HL-60 (cell line): ENCODE measurements at regions not wholly inside any gene's neighbourhood (a gene's known extent, or its start where the extent isn't known, plus 50 kb on each side); places are given as distances from the start of the nearest gene placed in this dataset.

Experiments used
- DNase-seq, 2 experiments: peaks; one replicate each; pipeline ENCODE4 v3.0.0-alpha.2; 2010 to 2020; ENCODE audit warnings: low read depth in 1 of 2, low spot score in 1 of 2
- H3K27ac ChIP-seq: fragments of 250-450 bp; sonication (Bioruptor Pico); replicated peaks from 2 replicates; pipeline ENCODE4 v1.5.1; 2020; ENCODE audit warnings: mild to moderate bottlenecking, moderate library complexity
- H3K27me3 ChIP-seq: fragments of 250-450 bp; sonication (Bioruptor Pico); 2 replicates; pipeline ENCODE4 v1.5.1; 2021; ENCODE audit warnings: mild to moderate bottlenecking, moderate library complexity; ENCODE audit not compliant: insufficient read depth, poor library complexity, severe bottlenecking
- H3K4me3 ChIP-seq: replicated peaks from 2 replicates; pipeline ENCODE4 v1.5.1; 2011; ENCODE audit warnings: mild to moderate bottlenecking, control low read depth, low read length; ENCODE audit not compliant: insufficient read depth
- GABPA ChIP-seq: IDR thresholded peaks from 2 replicates; pipeline ENCODE4 v1.6.1; 2012; ENCODE audit warnings: low read depth
- POLR2AphosphoS5 ChIP-seq: IDR thresholded peaks from 2 replicates; pipeline ENCODE4 v1.6.1; 2012; ENCODE audit warnings: low read depth
- SPI1 ChIP-seq: IDR thresholded peaks from 2 replicates; pipeline ENCODE4 v1.6.1; 2012; ENCODE audit warnings: low read depth, mild to moderate bottlenecking, borderline replicate concordance
- TF ChIP-seq, protein P1 (sequence below): IDR thresholded peaks from one replicate; pipeline ENCODE4 v1.5.1; 2011; ENCODE audit warnings: low read length, control low read depth, inconsistent platforms; ENCODE audit not compliant: insufficient read depth
- TF ChIP-seq, protein P2 (sequence below): IDR thresholded peaks from 2 replicates; pipeline ENCODE4 v1.6.1; 2012; ENCODE audit warnings: low read depth; ENCODE audit not compliant: insufficient replicate concordance

DNA sequence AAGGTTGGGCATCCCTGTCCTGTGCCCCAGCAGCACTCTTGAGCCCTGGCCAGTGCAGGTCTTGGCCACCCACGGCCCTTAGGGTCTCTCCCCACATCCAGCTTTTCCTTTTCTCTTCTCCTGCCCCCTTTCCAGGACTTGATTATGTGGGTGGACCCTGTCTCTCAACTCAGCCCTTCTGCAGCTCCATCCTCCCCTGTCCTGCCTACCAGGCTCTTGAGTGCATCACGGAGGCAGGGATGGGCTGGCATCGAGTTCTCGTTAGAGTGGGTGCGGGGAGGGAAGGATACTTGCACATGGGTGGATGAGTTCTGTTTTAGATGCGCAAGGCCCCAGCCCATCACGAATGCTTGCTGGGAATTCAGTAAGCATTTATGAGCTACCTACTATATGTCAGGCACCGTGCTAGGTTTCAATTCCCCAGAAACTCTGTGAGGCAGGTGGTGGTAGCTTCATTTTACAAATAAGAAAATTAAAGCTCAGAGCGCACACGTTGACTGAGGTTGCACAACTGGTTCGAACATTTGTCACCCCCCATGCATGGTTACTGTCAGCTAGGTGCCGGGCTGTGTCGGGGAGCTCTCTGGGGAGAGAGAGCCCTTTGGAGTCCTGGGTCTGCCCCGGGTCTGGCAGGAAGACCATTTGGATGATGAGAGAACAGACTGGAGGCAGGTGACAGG is 144.6 kb upstream of the PITX1 start:
- Histone ChIP-seq H3K27ac (no peak overlapping the region), H3K4me3 (no peak overlapping the region), H3K27me3 (no peaks in the 10 kb centered on the region)
- no peak for DNase-seq
- TF ChIP-seq, protein P1, sequence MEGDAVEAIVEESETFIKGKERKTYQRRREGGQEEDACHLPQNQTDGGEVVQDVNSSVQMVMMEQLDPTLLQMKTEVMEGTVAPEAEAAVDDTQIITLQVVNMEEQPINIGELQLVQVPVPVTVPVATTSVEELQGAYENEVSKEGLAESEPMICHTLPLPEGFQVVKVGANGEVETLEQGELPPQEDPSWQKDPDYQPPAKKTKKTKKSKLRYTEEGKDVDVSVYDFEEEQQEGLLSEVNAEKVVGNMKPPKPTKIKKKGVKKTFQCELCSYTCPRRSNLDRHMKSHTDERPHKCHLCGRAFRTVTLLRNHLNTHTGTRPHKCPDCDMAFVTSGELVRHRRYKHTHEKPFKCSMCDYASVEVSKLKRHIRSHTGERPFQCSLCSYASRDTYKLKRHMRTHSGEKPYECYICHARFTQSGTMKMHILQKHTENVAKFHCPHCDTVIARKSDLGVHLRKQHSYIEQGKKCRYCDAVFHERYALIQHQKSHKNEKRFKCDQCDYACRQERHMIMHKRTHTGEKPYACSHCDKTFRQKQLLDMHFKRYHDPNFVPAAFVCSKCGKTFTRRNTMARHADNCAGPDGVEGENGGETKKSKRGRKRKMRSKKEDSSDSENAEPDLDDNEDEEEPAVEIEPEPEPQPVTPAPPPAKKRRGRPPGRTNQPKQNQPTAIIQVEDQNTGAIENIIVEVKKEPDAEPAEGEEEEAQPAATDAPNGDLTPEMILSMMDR: no peak
- TF ChIP-seq GABPA (no peak), POLR2AphosphoS5 (no peak), SPI1 (no peak)
- TF ChIP-seq, protein P2, sequence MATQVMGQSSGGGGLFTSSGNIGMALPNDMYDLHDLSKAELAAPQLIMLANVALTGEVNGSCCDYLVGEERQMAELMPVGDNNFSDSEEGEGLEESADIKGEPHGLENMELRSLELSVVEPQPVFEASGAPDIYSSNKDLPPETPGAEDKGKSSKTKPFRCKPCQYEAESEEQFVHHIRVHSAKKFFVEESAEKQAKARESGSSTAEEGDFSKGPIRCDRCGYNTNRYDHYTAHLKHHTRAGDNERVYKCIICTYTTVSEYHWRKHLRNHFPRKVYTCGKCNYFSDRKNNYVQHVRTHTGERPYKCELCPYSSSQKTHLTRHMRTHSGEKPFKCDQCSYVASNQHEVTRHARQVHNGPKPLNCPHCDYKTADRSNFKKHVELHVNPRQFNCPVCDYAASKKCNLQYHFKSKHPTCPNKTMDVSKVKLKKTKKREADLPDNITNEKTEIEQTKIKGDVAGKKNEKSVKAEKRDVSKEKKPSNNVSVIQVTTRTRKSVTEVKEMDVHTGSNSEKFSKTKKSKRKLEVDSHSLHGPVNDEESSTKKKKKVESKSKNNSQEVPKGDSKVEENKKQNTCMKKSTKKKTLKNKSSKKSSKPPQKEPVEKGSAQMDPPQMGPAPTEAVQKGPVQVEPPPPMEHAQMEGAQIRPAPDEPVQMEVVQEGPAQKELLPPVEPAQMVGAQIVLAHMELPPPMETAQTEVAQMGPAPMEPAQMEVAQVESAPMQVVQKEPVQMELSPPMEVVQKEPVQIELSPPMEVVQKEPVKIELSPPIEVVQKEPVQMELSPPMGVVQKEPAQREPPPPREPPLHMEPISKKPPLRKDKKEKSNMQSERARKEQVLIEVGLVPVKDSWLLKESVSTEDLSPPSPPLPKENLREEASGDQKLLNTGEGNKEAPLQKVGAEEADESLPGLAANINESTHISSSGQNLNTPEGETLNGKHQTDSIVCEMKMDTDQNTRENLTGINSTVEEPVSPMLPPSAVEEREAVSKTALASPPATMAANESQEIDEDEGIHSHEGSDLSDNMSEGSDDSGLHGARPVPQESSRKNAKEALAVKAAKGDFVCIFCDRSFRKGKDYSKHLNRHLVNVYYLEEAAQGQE: no peak

DNA sequence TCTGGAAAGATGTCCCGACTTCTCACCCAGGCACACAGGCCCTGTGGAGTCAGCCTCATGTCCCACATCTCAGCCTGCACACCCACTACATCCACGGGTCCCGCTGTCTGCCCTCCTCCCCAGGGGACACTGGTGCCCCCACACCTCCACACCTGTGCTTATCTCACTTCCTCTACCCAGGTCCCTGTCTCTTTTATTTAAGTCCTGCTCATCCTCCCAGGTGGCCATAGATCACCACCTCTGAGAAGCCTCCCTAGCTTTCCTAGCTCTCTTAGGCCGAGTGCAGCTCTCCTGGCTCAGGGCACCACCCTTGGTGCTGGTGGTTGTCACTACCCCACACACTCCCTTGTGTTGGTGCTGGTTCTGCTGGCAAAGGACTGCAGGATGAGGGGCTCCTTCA is 143.6 kb upstream of the PITX1 start:
- no peak overlapping the region for H3K4me3 ChIP-seq
- no peak for DNase-seq
- H3K27ac ChIP-seq: no peak overlapping the region
- H3K27me3 ChIP-seq: no peaks in the 10 kb centered on the region
- TF ChIP-seq, protein P1: no peak
- TF ChIP-seq, protein P2: no peak
- no peak for TF ChIP-seq POLR2AphosphoS5
- TF ChIP-seq SPI1: no peak
- no peak for TF ChIP-seq GABPA

DNA sequence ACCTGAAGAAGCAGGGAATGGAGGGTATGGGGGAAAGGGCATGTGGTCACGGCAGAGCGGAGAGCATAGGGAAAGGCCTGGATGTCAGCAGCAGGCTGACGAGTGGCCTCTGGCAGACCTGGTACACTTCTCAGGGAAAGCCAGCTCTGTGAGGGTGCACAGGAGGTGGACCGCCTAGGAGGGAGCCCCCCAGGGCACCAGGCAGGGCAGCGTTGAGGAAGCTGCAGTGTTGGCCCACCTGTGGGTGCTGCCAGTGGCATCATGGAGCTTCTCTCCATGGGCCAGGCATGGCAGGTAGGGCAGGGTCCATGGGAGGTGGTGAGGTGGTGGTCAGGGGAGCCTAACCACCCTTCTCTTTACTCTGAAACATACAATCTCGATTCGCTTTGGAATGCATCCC is 143.0 kb upstream of the PITX1 start:
- H3K27ac ChIP-seq: no peak overlapping the region
- no peak for DNase-seq
- TF ChIP-seq POLR2AphosphoS5 (no peak), SPI1 (no peak)
- TF ChIP-seq, protein P1: no peak
- no peaks in the 10 kb centered on the region for H3K27me3 ChIP-seq
- H3K4me3 ChIP-seq: no peak overlapping the region
